ENCODE measurements at regions not wholly inside any gene's neighbourhood (a gene's known extent, or its start where the extent isn't known, plus 50 kb on each side); places are given as distances from the start of the nearest gene placed in this dataset.

GRCh38 chr7:80563561-80564327 is 51.9 kb upstream of the GNAT3 start:
- 53 to 69% (median 58%) methylated on average over 6 to 7 of the region's 7 CpGs for WGBS, 5 donors
- H3K36me3 ChIP-seq, result no peaks in the 10 kb centered on the region
- TF ChIP-seq CTCF (IDR thresholded peaks at IDR 0.05 in 8 of 11, conservative IDR thresholded peaks at IDR 0.05 in 3 of 11) (no peak), POLR2A (IDR thresholded peaks at IDR 0.05) (no peak), POLR2AphosphoS5 (IDR thresholded peaks at IDR 0.05) (no peak)
- no peak for DNase-seq
- peaks cover 0 to 47% (median 31%) of the 10 kb centered on the region in 8 donors for H3K9me3 ChIP-seq
- no peak overlapping the region for H3K27ac ChIP-seq
- H3K4me1 ChIP-seq, result no peaks in the 10 kb centered on the region
- no peak overlapping the region for H3K4me3 ChIP-seq
- no peaks in the 10 kb centered on the region for H3K27me3 ChIP-seq (replicated peaks in 1 of 7)
- intact Hi-C loops (cut with DNase I; ENCODE audit: low total_unique reads), result no loop called here

GRCh38 chr7:80565554-80565953 is 53.7 kb upstream of the GNAT3 start:
- no peak overlapping the region for H3K27ac ChIP-seq
- no peak overlapping the region for H3K4me3 ChIP-seq
- H3K9me3 ChIP-seq, result peaks cover 0 to 38% (median 19%) of the 10 kb centered on the region in 8 donors
- intact Hi-C loops (cut with DNase I; ENCODE audit: low total_unique reads), result no loop called here
- 71 to 97% (median 93%) methylated on average over 3 of the region's 3 CpGs for WGBS, 5 donors
- H3K4me1 ChIP-seq, result no peaks in the 10 kb centered on the region
- TF ChIP-seq CTCF (IDR thresholded peaks at IDR 0.05 in 8 of 11, conservative IDR thresholded peaks at IDR 0.05 in 3 of 11) (no peak), POLR2AphosphoS5 (IDR thresholded peaks at IDR 0.05) (no peak), POLR2A (IDR thresholded peaks at IDR 0.05) (no peak)
- H3K27me3 ChIP-seq (replicated peaks in 1 of 7), result no peaks in the 10 kb centered on the region
- no peaks in the 10 kb centered on the region for H3K36me3 ChIP-seq
- DNase-seq, result no peak

- Histone ChIP-seq H3K27ac (no peak overlapping the region), H3K36me3 (no peaks in the 10 kb centered on the region), H3K9me3 (no peaks in the 10 kb centered on the region), H3K4me1 (peaks cover 0 to 8% (median 0%) of the 10 kb centered on the region in 6 donors), H3K4me3 (no peak overlapping the region), H3K27me3 (replicated peaks in 1 of 7) (no peaks in the 10 kb centered on the region)
- no peak for TF ChIP-seq POLR2A (IDR thresholded peaks at IDR 0.05)
- DNase-seq, result no peak
- intact Hi-C loops (cut with DNase I; ENCODE audit: low total_unique reads), result no loop called here
- 85 to 93% (median 87%) methylated on average over 4 of the region's 4 CpGs for WGBS, 5 donors
These were observed 56.8 kb upstream of the CD36 start for GRCh38 chr7:80581486-80582260.

GRCh38 chr7:80583901-80584300 is 54.5 kb upstream of the CD36 start:
- no peak for TF ChIP-seq CTCF (IDR thresholded peaks at IDR 0.05 in 8 of 11, conservative IDR thresholded peaks at IDR 0.05 in 3 of 11)
- TF ChIP-seq POLR2AphosphoS5 (IDR thresholded peaks at IDR 0.05), result no peak
- no peaks in the 10 kb centered on the region for H3K27me3 ChIP-seq (replicated peaks in 1 of 7)
- no peak for DNase-seq
- H3K9me3 ChIP-seq, result no peaks in the 10 kb centered on the region
- peaks cover 0 to 8% (median 0%) of the 10 kb centered on the region in 6 donors for H3K4me1 ChIP-seq
- intact Hi-C loops (cut with DNase I; ENCODE audit: low total_unique reads), result no loop called here
- 47 to 98% (median 86%) methylated on average over 2 of the region's 2 CpGs for WGBS, 5 donors
- H3K36me3 ChIP-seq, result no peaks in the 10 kb centered on the region
- no peak overlapping the region for H3K4me3 ChIP-seq
- no peak overlapping the region for H3K27ac ChIP-seq

Data from spleen (tissue), 11 donors.